Nephron progenitor cell (in vitro differentiated cells): ENCODE measurements at regions not wholly inside any gene's neighbourhood (a gene's known extent, or its start where the extent isn't known, plus 50 kb on each side); places are given as distances from the start of the nearest gene placed in this dataset.

Experiments used
- DNase-seq: peaks from one replicate; pipeline ENCODE4 v3.0.0; 2021
- H3K27ac Mint-ChIP-seq: 2 replicates; pipeline ENCODE4 v1.8.0; 2021; ENCODE audit warnings: mild to moderate bottlenecking, moderate library complexity, mixed read lengths
- H3K27me3 Mint-ChIP-seq: 2 replicates; pipeline ENCODE4 v1.8.0; 2021; ENCODE audit warnings: mild to moderate bottlenecking, low read depth, mixed read lengths; ENCODE audit not compliant: poor library complexity
- H3K36me3 Mint-ChIP-seq: 2 replicates; pipeline ENCODE4 v1.8.0; 2021; ENCODE audit warnings: low read depth, mixed read lengths
- H3K4me1 Mint-ChIP-seq: 2 replicates; pipeline ENCODE4 v1.8.0; 2021; ENCODE audit warnings: mixed read lengths
- H3K4me3 Mint-ChIP-seq: 2 replicates; pipeline ENCODE4 v1.8.0; 2021; ENCODE audit warnings: mild to moderate bottlenecking, moderate library complexity, mixed read lengths
- H3K9me3 Mint-ChIP-seq: 2 replicates; pipeline ENCODE4 v1.8.0; 2021; ENCODE audit warnings: mild to moderate bottlenecking, moderate library complexity, mixed read lengths
- TF ChIP-seq, protein P1 (sequence below): fragments of 200-600 bp; sonication (generic); IDR thresholded peaks from 2 replicates; pipeline ENCODE4 v1.5.0; 2021; ENCODE audit warnings: antibody characterized with exemption

DNA sequence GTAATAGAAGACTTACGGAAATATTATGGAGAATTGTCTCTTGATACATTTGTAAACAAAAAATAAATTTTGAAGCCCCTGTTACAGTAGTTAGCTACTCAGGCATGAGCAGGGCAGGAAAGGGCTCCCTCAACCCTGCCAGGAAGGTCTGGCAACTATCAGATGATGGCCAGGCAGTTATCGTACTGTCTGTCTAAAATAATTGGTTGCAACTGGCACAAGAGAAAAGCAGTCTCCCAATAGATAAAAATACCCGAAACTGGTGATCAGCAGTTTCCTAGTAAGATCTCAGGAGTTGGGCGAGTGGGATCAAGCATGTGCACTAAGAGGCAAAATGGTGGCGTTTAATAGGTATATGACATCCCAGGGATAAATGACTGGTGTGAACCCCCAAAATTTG, 1336.3 kb downstream of the C4orf33 start:
- H3K27ac Mint-ChIP-seq: no peak overlapping the region
- no peak overlapping the region for H3K4me3 Mint-ChIP-seq
- H3K36me3 Mint-ChIP-seq: no peaks in the 10 kb centered on the region
- TF ChIP-seq, protein P1, sequence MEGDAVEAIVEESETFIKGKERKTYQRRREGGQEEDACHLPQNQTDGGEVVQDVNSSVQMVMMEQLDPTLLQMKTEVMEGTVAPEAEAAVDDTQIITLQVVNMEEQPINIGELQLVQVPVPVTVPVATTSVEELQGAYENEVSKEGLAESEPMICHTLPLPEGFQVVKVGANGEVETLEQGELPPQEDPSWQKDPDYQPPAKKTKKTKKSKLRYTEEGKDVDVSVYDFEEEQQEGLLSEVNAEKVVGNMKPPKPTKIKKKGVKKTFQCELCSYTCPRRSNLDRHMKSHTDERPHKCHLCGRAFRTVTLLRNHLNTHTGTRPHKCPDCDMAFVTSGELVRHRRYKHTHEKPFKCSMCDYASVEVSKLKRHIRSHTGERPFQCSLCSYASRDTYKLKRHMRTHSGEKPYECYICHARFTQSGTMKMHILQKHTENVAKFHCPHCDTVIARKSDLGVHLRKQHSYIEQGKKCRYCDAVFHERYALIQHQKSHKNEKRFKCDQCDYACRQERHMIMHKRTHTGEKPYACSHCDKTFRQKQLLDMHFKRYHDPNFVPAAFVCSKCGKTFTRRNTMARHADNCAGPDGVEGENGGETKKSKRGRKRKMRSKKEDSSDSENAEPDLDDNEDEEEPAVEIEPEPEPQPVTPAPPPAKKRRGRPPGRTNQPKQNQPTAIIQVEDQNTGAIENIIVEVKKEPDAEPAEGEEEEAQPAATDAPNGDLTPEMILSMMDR: no peak
- no peak for DNase-seq
- no peaks in the 10 kb centered on the region for H3K27me3 Mint-ChIP-seq
- no peaks in the 10 kb centered on the region for H3K4me1 Mint-ChIP-seq
- peaks cover 1% of the 10 kb centered on the region for H3K9me3 Mint-ChIP-seq

DNA sequence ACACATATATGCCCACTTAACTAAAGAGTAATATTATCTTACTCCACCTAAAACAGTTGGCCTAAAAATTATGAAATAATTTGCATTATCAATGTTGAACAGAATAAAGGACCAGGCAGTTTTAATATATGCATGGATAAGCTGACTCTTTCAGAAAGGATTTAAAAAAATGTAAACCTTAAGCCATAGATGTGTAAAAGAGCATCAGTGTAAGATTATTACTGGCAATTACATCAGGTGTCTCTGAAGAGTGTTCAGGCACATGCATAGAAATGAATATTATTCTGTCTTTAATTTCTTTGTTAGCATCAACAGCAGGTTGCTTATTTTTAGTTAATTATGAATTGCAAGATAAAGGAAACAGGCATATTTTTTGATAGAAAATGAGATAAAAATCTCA, 1353.8 kb downstream of the C4orf33 start:
- H3K27ac Mint-ChIP-seq: no peak overlapping the region
- no peaks in the 10 kb centered on the region for H3K36me3 Mint-ChIP-seq
- H3K9me3 Mint-ChIP-seq: peaks cover 25% of the 10 kb centered on the region
- no peak for DNase-seq
- TF ChIP-seq, protein P1: no peak
- no peak overlapping the region for H3K4me3 Mint-ChIP-seq
- no peaks in the 10 kb centered on the region for H3K27me3 Mint-ChIP-seq
- no peaks in the 10 kb centered on the region for H3K4me1 Mint-ChIP-seq

- TF ChIP-seq, protein P1: no peak
- H3K9me3 Mint-ChIP-seq: no peaks in the 10 kb centered on the region
- H3K4me3 Mint-ChIP-seq: no peak overlapping the region
- H3K27me3 Mint-ChIP-seq: no peaks in the 10 kb centered on the region
- H3K4me1 Mint-ChIP-seq: no peaks in the 10 kb centered on the region
- no peaks in the 10 kb centered on the region for H3K36me3 Mint-ChIP-seq
- no peak for DNase-seq
- no peak overlapping the region for H3K27ac Mint-ChIP-seq
Measured at GRCh38 chr4:130468340-130468739, 1372.4 kb downstream of the C4orf33 start.

GRCh38 chr4:130478406-130478805, 1382.5 kb downstream of the C4orf33 start:
- H3K9me3 Mint-ChIP-seq: no peaks in the 10 kb centered on the region
- H3K4me3 Mint-ChIP-seq: no peak overlapping the region
- H3K4me1 Mint-ChIP-seq: peaks cover 22% of the 10 kb centered on the region
- H3K27me3 Mint-ChIP-seq: no peaks in the 10 kb centered on the region
- no peaks in the 10 kb centered on the region for H3K36me3 Mint-ChIP-seq
- DNase-seq: no peak
- peak overlapping the region; percentile 52 for H3K27ac Mint-ChIP-seq
- TF ChIP-seq, protein P1: no peak

- no peak overlapping the region for H3K27ac Mint-ChIP-seq
- no peak for DNase-seq
- H3K36me3 Mint-ChIP-seq: no peaks in the 10 kb centered on the region
- H3K4me1 Mint-ChIP-seq: peaks cover 28% of the 10 kb centered on the region
- TF ChIP-seq, protein P1: no peak
- no peaks in the 10 kb centered on the region for H3K9me3 Mint-ChIP-seq
- no peaks in the 10 kb centered on the region for H3K27me3 Mint-ChIP-seq
- no peak overlapping the region for H3K4me3 Mint-ChIP-seq
Measured at GRCh38 chr4:130479020-130479419, 1383.1 kb downstream of the C4orf33 start.

GRCh38 chr4:130479674-130480073, 1383.7 kb downstream of the C4orf33 start:
- H3K27me3 Mint-ChIP-seq: no peaks in the 10 kb centered on the region
- H3K36me3 Mint-ChIP-seq: no peaks in the 10 kb centered on the region
- no peak overlapping the region for H3K27ac Mint-ChIP-seq
- no peak overlapping the region for H3K4me3 Mint-ChIP-seq
- H3K4me1 Mint-ChIP-seq: peaks cover 29% of the 10 kb centered on the region
- DNase-seq: no peak
- H3K9me3 Mint-ChIP-seq: no peaks in the 10 kb centered on the region
- TF ChIP-seq, protein P1: no peak
